ENCODE measurements at regions not wholly inside any gene's neighbourhood (a gene's known extent, or its start where the extent isn't known, plus 50 kb on each side); places are given as distances from the start of the nearest gene placed in this dataset.
"Not testable (repeated sequence)": the region's sequence is repeated elsewhere in the genome, so short reads cannot be mapped to it uniquely, and the experiment has no call there.

- DNase-seq (ENCODE audit: low read depth in 2 of 2), result no peak
Measured at GRCh38 chr5:124126504-124127217, 614.7 kb downstream of the CSNK1G3 start.

GRCh38 chr5:124124711-124125229, 612.8 kb downstream of the CSNK1G3 start:
- no peak for DNase-seq (ENCODE audit: low read depth in 2 of 2)

- DNase-seq (ENCODE audit: low read depth in 2 of 2), result no peak
Measured at GRCh38 chr5:124121198-124121597, 609.2 kb downstream of the CSNK1G3 start.

GRCh38 chr5:124114911-124115310, 602.9 kb downstream of the CSNK1G3 start:
- DNase-seq (ENCODE audit: low read depth in 2 of 2), result no peak

GRCh38 chr5:124111886-124112285, 599.9 kb downstream of the CSNK1G3 start:
- no peak for DNase-seq (ENCODE audit: low read depth in 2 of 2)

GRCh38 chr5:124110942-124111341, 599.0 kb downstream of the CSNK1G3 start:
- DNase-seq (ENCODE audit: low read depth in 2 of 2), result no peak

GRCh38 chr5:124105326-124105725, 593.3 kb downstream of the CSNK1G3 start:
- DNase-seq (ENCODE audit: low read depth in 2 of 2), result no peak

- no peak for DNase-seq (ENCODE audit: low read depth in 2 of 2)
Measured at GRCh38 chr5:124104821-124105220, 592.8 kb downstream of the CSNK1G3 start.

GRCh38 chr5:124104344-124104743, 592.4 kb downstream of the CSNK1G3 start:
- DNase-seq (ENCODE audit: low read depth in 2 of 2), result no peak

- DNase-seq (ENCODE audit: low read depth in 2 of 2), result no peak
Measured at GRCh38 chr5:124103671-124104070, 591.7 kb downstream of the CSNK1G3 start.

GRCh38 chr5:124103056-124103455, 591.1 kb downstream of the CSNK1G3 start:
- not testable (repeated sequence) for DNase-seq (ENCODE audit: low read depth in 2 of 2)

GRCh38 chr5:124102486-124102885, 590.5 kb downstream of the CSNK1G3 start:
- DNase-seq (ENCODE audit: low read depth in 2 of 2), result no peak

GRCh38 chr5:124093658-124094057, 581.7 kb downstream of the CSNK1G3 start:
- DNase-seq (ENCODE audit: low read depth in 2 of 2), result no peak

GRCh38 chr5:124090115-124090514, 578.1 kb downstream of the CSNK1G3 start:
- no peak for DNase-seq (ENCODE audit: low read depth in 2 of 2)

- no peak for DNase-seq (ENCODE audit: low read depth in 2 of 2)
Measured at GRCh38 chr5:124089578-124089977, 577.6 kb downstream of the CSNK1G3 start.

- no peak for DNase-seq (ENCODE audit: low read depth in 2 of 2)
Measured at GRCh38 chr5:124088289-124089032, 576.5 kb downstream of the CSNK1G3 start.

GRCh38 chr5:124087752-124088151, 575.8 kb downstream of the CSNK1G3 start:
- no peak for DNase-seq (ENCODE audit: low read depth in 2 of 2)

- DNase-seq (ENCODE audit: low read depth in 2 of 2), result no peak
Measured at GRCh38 chr5:124080256-124080655, 568.3 kb downstream of the CSNK1G3 start.

- no peak for DNase-seq (ENCODE audit: low read depth in 2 of 2)
Measured at GRCh38 chr5:124079062-124079461, 567.1 kb downstream of the CSNK1G3 start.

GRCh38 chr5:124074500-124074899, 562.5 kb downstream of the CSNK1G3 start:
- no peak for DNase-seq (ENCODE audit: low read depth in 2 of 2)

- DNase-seq (ENCODE audit: low read depth in 2 of 2), result no peak
Measured at GRCh38 chr5:124072570-124072969, 560.6 kb downstream of the CSNK1G3 start.

GRCh38 chr5:124071039-124071438, 559.1 kb downstream of the CSNK1G3 start:
- no peak for DNase-seq (ENCODE audit: low read depth in 2 of 2)

- DNase-seq (ENCODE audit: low read depth in 2 of 2), result no peak
Measured at GRCh38 chr5:124065508-124065907, 553.5 kb downstream of the CSNK1G3 start.

Measured in stimulated activated CD8-positive, alpha-beta memory T cell treated with anti-CD3 and anti-CD28 coated beads, Interleukin-7, amount 100 ng/mL, for 4 hours (primary cell).